B cell (primary cell): ENCODE measurements at regions not wholly inside any gene's neighbourhood (a gene's known extent, or its start where the extent isn't known, plus 50 kb on each side); places are given as distances from the start of the nearest gene placed in this dataset.

Experiments used
- ATAC-seq: fragments of 200-7000 bp; cut with Tn5 transposase; one replicate; pipeline ENCODE4 v1.10.0; 2021; ENCODE audit warnings: low read depth, mild to moderate bottlenecking, moderate number of reproducible peaks, moderate library complexity
- CTCF ChIA-PET: fragments of 350-600 bp; sonication (Branson Sonifier 250); formaldehyde crosslinking; loops from one replicate; lab custom pipeline; 2021; ENCODE audit warnings: antibody characterized with exemption, inconsistent platforms; lab: Charles Lee
- POLR2A ChIA-PET: fragments of 350-600 bp; sonication (Branson Sonifier 250); formaldehyde crosslinking; loops from one replicate; lab custom pipeline; 2021; ENCODE audit warnings: antibody characterized with exemption; lab: Charles Lee
- DNase-seq: peaks from one replicate; pipeline ENCODE4 v3.0.0; 2013
- H2AFZ ChIP-seq: 2 replicates; pipeline ENCODE4 v1.6.1; 2012; ENCODE audit warnings: mild to moderate bottlenecking, low read depth, low read length; ENCODE audit not compliant: insufficient read depth, poor library complexity, severe bottlenecking
- H3K27ac ChIP-seq, 2 donors: 1 replicate in 1 of 2; 2 replicates in 1 of 2; pipeline ENCODE4 v1.5.1; 2012 to 2013; ENCODE audit warnings: low read length in 2 of 2, mild to moderate bottlenecking in 2 of 2, moderate library complexity in 1 of 2
- H3K27me3 ChIP-seq, 4 experiments: fragments of 200-600 bp in 1 of 4; sonication (generic) in 1 of 4; replicated peaks in 1 of 4; 1 replicate in 2 of 4; 2 replicates in 2 of 4; pipeline versions ENCODE4 v1.6.1 to v1.7.0; 2013 to 2016; ENCODE audit warnings: low read length in 3 of 4, mild to moderate bottlenecking in 2 of 4, mixed read lengths in 1 of 4, moderate library complexity in 1 of 4; ENCODE audit not compliant: insufficient read depth in 4 of 4, control insufficient read depth in 3 of 4; ENCODE audit errors: control extremely low read depth in 1 of 4
- H3K36me3 ChIP-seq, 2 experiments: replicated peaks in 1 of 2; 1 replicate in 1 of 2; 2 replicates in 1 of 2; pipeline versions ENCODE4 v1.6.1 to v1.7.1; 2013; ENCODE audit warnings: low read length in 1 of 2; ENCODE audit not compliant: insufficient read depth in 2 of 2, control insufficient read depth in 1 of 2; ENCODE audit errors: control extremely low read depth in 1 of 2, extremely low read depth in 1 of 2
- H3K4me1 ChIP-seq, 2 donors: fragments of 200-600 bp in 1 of 2; sonication (generic) in 1 of 2; 1 replicate in 1 of 2; 2 replicates in 1 of 2; pipeline versions ENCODE4 v1.5.1 to v1.6.1; 2013 to 2017; ENCODE audit warnings: low read length in 2 of 2; ENCODE audit not compliant: control insufficient read depth in 2 of 2, insufficient read depth in 2 of 2
- H3K4me2 ChIP-seq: replicated peaks from 2 replicates; pipeline ENCODE3; 2012; ENCODE audit warnings: mild to moderate bottlenecking, low read depth, low read length; ENCODE audit not compliant: poor library complexity, severe bottlenecking
- H3K4me3 ChIP-seq, 5 experiments: fragments of 200-600 bp in 1 of 5; sonication (generic) in 1 of 5; 1 replicate in 3 of 5; 2 replicates in 2 of 5; pipeline versions ENCODE4 v1.5.1 to v1.7.0; 2011 to 2016; ENCODE audit warnings: low read length in 4 of 5, mild to moderate bottlenecking in 4 of 5, low read depth in 2 of 5, control low read depth in 1 of 5, moderate library complexity in 1 of 5; ENCODE audit not compliant: insufficient read depth in 1 of 5; ENCODE audit errors: control extremely low read depth in 1 of 5, extremely low read depth in 1 of 5
- H3K79me2 ChIP-seq: fragments of 200-600 bp; sonication (generic); one replicate; pipeline ENCODE4 v1.6.0; 2016; ENCODE audit warnings: low read length; ENCODE audit not compliant: control insufficient read depth, insufficient read depth
- H3K9ac ChIP-seq: fragments of 200-600 bp; sonication (generic); 2 replicates; pipeline ENCODE4 v1.6.1; 2017; ENCODE audit warnings: mild to moderate bottlenecking, low read length, moderate library complexity
- H3K9me3 ChIP-seq, 3 donors: one replicate each; pipeline versions ENCODE4 v1.6.1 to v1.7.1; 2013; ENCODE audit warnings: low read length in 2 of 3; ENCODE audit not compliant: control insufficient read depth in 2 of 3, insufficient read depth in 1 of 3; ENCODE audit errors: control extremely low read depth in 1 of 3
- H4K20me1 ChIP-seq: 2 replicates; pipeline ENCODE4 v1.6.0; 2012; ENCODE audit warnings: mild to moderate bottlenecking, low read length; ENCODE audit not compliant: insufficient read depth, control insufficient read depth, poor library complexity, severe bottlenecking
- H3K27ac Mint-ChIP-seq: one replicate; pipeline ENCODE4 v1.8.0; 2021; ENCODE audit warnings: mixed read lengths
- H3K27me3 Mint-ChIP-seq: one replicate; pipeline ENCODE4 v1.8.0; 2021; ENCODE audit warnings: mixed read lengths
- H3K4me1 Mint-ChIP-seq: one replicate; pipeline ENCODE4 v1.8.0; 2021; ENCODE audit warnings: mixed read lengths
- H3K4me3 Mint-ChIP-seq: one replicate; pipeline ENCODE4 v1.8.0; 2021; ENCODE audit warnings: mixed read lengths
- H3K9me3 Mint-ChIP-seq: one replicate; pipeline ENCODE4 v1.8.0; 2022; ENCODE audit warnings: mixed read lengths; ENCODE audit not compliant: insufficient read depth
- EZH2 ChIP-seq: IDR thresholded peaks from 2 replicates; pipeline ENCODE4 v1.6.1; 2012; ENCODE audit warnings: borderline replicate concordance, low read depth, mild to moderate bottlenecking, moderate library complexity, low read length; ENCODE audit not compliant: insufficient read depth, poor library complexity, severe bottlenecking
- WGBS: methylation state at CpG from one replicate; pipeline ENCODE4 v1.1.5; 2013; ENCODE audit warnings: missing lambda C conversion rate; ENCODE audit not compliant: insufficient coverage; 5-methylcytosine and 5-hydroxymethylcytosine counted together
- intact Hi-C: fragments of 100-400 bp; cut with micrococcal nuclease; formaldehyde crosslinking; loops from one replicate; pipeline ENCODE4 v1.10.0; 2022
- TF ChIP-seq, protein P1 (sequence below): fragments of 200-600 bp; IDR thresholded peaks from one replicate; pipeline ENCODE4 v1.8.0; 2022; ENCODE audit warnings: antibody characterized with exemption, mild to moderate bottlenecking

DNA sequence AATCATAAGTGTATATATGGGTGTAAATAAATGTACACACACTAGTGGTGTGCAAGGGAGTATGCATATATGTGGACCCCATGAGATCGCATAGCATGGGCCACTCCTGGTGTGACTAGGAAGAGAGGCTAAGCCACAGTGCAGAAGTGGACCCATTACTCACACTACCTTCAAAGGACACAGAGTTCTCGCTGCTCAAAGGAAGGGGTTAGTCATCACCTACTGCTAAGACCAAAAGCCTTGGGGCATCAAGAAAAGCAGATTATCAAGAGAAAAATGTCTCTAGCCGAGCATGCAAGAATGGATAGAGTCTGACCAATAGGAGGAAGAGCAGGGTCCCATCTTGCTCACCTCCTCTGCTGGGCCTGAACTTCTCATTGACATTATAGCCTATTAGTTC, 195.5 kb downstream of the MAFB start:
- H3K9me3 Mint-ChIP-seq: no peaks in the 10 kb centered on the region
- H3K9ac ChIP-seq: no peak overlapping the region
- POLR2A ChIA-PET: no interaction called here

DNA sequence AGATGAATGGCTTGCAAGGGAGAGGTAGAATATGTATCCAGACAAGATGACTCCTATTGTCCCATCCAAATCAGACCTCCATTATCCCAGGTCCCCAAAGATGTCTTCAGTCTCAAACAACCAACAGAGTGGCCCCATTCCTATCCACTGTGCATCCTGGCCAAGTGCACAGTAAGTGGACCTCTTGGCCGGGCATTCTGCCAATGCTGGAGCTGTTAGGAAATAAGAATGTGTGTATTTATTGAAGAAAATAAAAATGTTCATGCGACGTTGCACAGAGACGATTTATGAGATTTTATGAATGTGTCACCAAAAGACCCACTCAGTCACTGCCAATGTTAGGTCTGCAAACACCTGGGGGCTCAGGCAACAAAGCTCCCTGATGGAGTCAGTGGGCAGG, 196.0 kb downstream of the MAFB start:
- H3K4me3 ChIP-seq: no peak overlapping the region
- no peak overlapping the region for H3K4me2 ChIP-seq
- no peaks in the 10 kb centered on the region for H3K36me3 ChIP-seq
- ChIA-PET POLR2A (no interaction called here), CTCF (no interaction called here)
- Mint-ChIP-seq H3K27ac (no peak overlapping the region), H3K27me3 (no peaks in the 10 kb centered on the region), H3K4me1 (no peaks in the 10 kb centered on the region), H3K4me3 (no peak overlapping the region), H3K9me3 (no peaks in the 10 kb centered on the region)
- no peaks in the 10 kb centered on the region for H3K4me1 ChIP-seq
- DNase-seq (no peak), ATAC-seq (no peak)
- 58% methylated on average over 3 of the region's 4 CpGs for WGBS
- H3K9ac ChIP-seq: no peak overlapping the region
- H2AFZ ChIP-seq: no peak overlapping the region
- no peaks in the 10 kb centered on the region for H3K27me3 ChIP-seq
- intact Hi-C loops: no loop called here
- H4K20me1 ChIP-seq: no peaks in the 10 kb centered on the region
- no peak overlapping the region for H3K27ac ChIP-seq
- no peak for TF ChIP-seq EZH2
- TF ChIP-seq, protein P1, sequence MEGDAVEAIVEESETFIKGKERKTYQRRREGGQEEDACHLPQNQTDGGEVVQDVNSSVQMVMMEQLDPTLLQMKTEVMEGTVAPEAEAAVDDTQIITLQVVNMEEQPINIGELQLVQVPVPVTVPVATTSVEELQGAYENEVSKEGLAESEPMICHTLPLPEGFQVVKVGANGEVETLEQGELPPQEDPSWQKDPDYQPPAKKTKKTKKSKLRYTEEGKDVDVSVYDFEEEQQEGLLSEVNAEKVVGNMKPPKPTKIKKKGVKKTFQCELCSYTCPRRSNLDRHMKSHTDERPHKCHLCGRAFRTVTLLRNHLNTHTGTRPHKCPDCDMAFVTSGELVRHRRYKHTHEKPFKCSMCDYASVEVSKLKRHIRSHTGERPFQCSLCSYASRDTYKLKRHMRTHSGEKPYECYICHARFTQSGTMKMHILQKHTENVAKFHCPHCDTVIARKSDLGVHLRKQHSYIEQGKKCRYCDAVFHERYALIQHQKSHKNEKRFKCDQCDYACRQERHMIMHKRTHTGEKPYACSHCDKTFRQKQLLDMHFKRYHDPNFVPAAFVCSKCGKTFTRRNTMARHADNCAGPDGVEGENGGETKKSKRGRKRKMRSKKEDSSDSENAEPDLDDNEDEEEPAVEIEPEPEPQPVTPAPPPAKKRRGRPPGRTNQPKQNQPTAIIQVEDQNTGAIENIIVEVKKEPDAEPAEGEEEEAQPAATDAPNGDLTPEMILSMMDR: no peak
- no peaks in the 10 kb centered on the region for H3K79me2 ChIP-seq
- H3K9me3 ChIP-seq: no peaks in the 10 kb centered on the region

More for the DNA sequence above, 195.5 kb downstream of the MAFB start:
- no peak for ATAC-seq
- Histone ChIP-seq H3K36me3 (no peaks in the 10 kb centered on the region), H2AFZ (no peak overlapping the region), H3K79me2 (no peaks in the 10 kb centered on the region), H3K27ac (no peak overlapping the region), H4K20me1 (no peaks in the 10 kb centered on the region), H3K4me2 (no peak overlapping the region), H3K4me3 (no peak overlapping the region), H3K27me3 (no peaks in the 10 kb centered on the region), H3K4me1 (no peaks in the 10 kb centered on the region), H3K9me3 (no peaks in the 10 kb centered on the region)
- DNase-seq: no peak
- no peaks in the 10 kb centered on the region for H3K4me1 Mint-ChIP-seq
- H3K4me3 Mint-ChIP-seq: no peak overlapping the region
- WGBS: 91% methylated on average over 1 of the region's 3 CpGs
- CTCF ChIA-PET: no interaction called here
- intact Hi-C loops: no loop called here
- H3K27ac Mint-ChIP-seq: no peak overlapping the region
- no peaks in the 10 kb centered on the region for H3K27me3 Mint-ChIP-seq
- TF ChIP-seq, protein P1: no peak
- TF ChIP-seq EZH2: no peak
